K562 (cell line): ENCODE measurements at regions not wholly inside any gene's neighbourhood (a gene's known extent, or its start where the extent isn't known, plus 50 kb on each side); places are given as distances from the start of the nearest gene placed in this dataset.
A peak's percentile ranks its signal among the peaks of the same experiment; 100 is the strongest.

Experiments
- ATF1 ChIP-seq, 2 experiments: fragments of 450-650 bp in 1 of 2; IDR thresholded peaks; 2 replicates each; pipeline ENCODE4 v1.6.1; 2016; ENCODE audit warnings: missing compliant biosample characterization in 1 of 2, missing genetic modification characterization in 1 of 2
- CBFB ChIP-seq: sonication (generic); formaldehyde crosslinking; IDR thresholded peaks from 2 replicates; pipeline ENCODE4 v1.4.0; 2020; ENCODE audit warnings: mild to moderate bottlenecking, missing genetic modification reagents
- DPF2 ChIP-seq: fragments of 450-650 bp; IDR thresholded peaks from 2 replicates; pipeline ENCODE4 v1.6.1; 2016
- FOXK2 ChIP-seq, 2 experiments: fragments of 450-650 bp; IDR thresholded peaks in 1 of 2; conservative IDR thresholded peaks in 1 of 2; 2 replicates each; pipeline ENCODE4 v1.6.1; 2016; ENCODE audit warnings: low read depth in 2 of 2, mild to moderate bottlenecking in 1 of 2
- KLF13 ChIP-seq: fragments of 450-650 bp; IDR thresholded peaks from 2 replicates; pipeline ENCODE4 v1.6.1; 2016; ENCODE audit warnings: missing genetic modification characterization, low read depth, mild to moderate bottlenecking, missing compliant biosample characterization, moderate library complexity, borderline replicate concordance
- NFE2 ChIP-seq: IDR thresholded peaks from 2 replicates; pipeline ENCODE4 v1.6.1; 2014; ENCODE audit warnings: antibody characterized with exemption, low read depth
- NFIC ChIP-seq: fragments of 450-650 bp; IDR thresholded peaks from 2 replicates; pipeline ENCODE4 v1.6.1; 2017; ENCODE audit warnings: mild to moderate bottlenecking, inconsistent platforms
- NFYB ChIP-seq: IDR thresholded peaks from 2 replicates; pipeline ENCODE4 v1.6.1; 2011; ENCODE audit warnings: mild to moderate bottlenecking, moderate library complexity; ENCODE audit not compliant: insufficient read length; ENCODE audit errors: extremely low read depth
- SMAD1 ChIP-seq: fragments of 150-350 bp; IDR thresholded peaks from 2 replicates; pipeline ENCODE4 v1.6.1; 2014; ENCODE audit warnings: low read length, low read depth; ENCODE audit not compliant: partially characterized antibody
- U2AF1 ChIP-seq: fragments of 200-400 bp; formaldehyde crosslinking; optimal IDR thresholded peaks from 2 replicates; pipeline ENCODE3; 2017; ENCODE audit warnings: mild to moderate bottlenecking, low read depth, low read length, moderate library complexity
- XRCC4 ChIP-seq: IDR thresholded peaks from one replicate; pipeline ENCODE4 v1.6.1; 2011; ENCODE audit not compliant: insufficient read depth, insufficient read length; ENCODE audit errors: extremely low read depth
- ZNF707 ChIP-seq: fragments of 250-450 bp; sonication (Bioruptor Pico); conservative IDR thresholded peaks from 2 replicates; pipeline ENCODE4 v1.8.0; 2022; ENCODE audit warnings: inconsistent platforms, mild to moderate bottlenecking, moderate library complexity
- ZNF79 ChIP-seq: fragments of 250-450 bp; sonication (Bioruptor Pico); IDR thresholded peaks from 2 replicates; pipeline ENCODE4 v1.4.0; 2020; ENCODE audit warnings: low read depth, mild to moderate bottlenecking, moderate library complexity
- TF ChIP-seq, protein P1 (sequence below): sonication (generic); formaldehyde crosslinking; IDR thresholded peaks from 2 replicates; pipeline ENCODE4 v1.8.1; 2022; ENCODE audit warnings: missing genetic modification reagents
- TF ChIP-seq, protein P2 (sequence below): fragments of 450-650 bp; IDR thresholded peaks from 2 replicates; pipeline ENCODE4 v1.6.1; 2016
- TF ChIP-seq, protein P3 (sequence below), 2 experiments: fragments of 150-350 bp in 1 of 2; IDR thresholded peaks; 2 replicates each; pipeline ENCODE4 v1.6.1; 2012 to 2016; ENCODE audit warnings: low read depth in 2 of 2, low read length in 2 of 2, mild to moderate bottlenecking in 1 of 2, moderate library complexity in 1 of 2
- TF ChIP-seq, protein P4 (sequence below): fragments of 450-650 bp; IDR thresholded peaks from 2 replicates; pipeline ENCODE4 v1.6.1; 2017; ENCODE audit warnings: antibody characterized with exemption, mild to moderate bottlenecking

DNA sequence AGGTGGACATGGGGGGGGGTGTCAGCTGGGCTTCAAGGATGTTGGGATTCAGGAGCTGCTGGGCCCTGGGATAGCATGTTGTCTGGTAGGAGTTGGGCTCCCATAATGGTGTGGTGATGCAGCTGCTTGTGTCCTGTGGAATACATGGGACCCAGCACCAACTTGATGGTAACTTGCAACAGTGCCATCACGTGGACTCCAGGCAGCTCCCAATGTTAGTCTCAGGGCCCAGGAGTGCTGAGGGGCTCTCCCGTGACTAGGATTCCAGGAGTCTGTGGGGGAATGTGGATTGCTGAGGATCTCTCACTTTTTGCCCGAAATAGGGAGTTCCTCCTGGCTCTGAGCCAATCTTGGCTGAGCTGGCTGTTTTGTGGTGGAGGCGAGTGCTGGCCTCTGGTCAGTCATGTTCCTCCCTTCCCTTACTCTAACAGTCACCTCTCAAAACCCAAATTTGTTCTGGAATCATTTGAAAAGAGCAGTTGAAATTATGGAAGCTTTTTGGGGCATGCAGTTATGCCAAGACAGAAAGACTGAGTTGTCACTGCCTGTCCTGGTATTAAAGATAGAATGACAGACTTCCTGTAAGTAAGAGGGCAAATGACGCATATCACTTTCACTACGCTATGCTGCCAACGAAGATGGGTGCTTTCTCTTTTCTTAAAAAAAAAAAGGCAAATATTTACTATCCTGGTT, 607.1 kb downstream of the ADCYAP1 start (continued):
- no peak for TF ChIP-seq ZNF79 (CRISPR knock-in tag)
- 0 out of 2 replicates have a peak, but pooled peaks have one; percentile 17 for TF ChIP-seq DPF2
- TF ChIP-seq XRCC4 = no peak
- TF ChIP-seq ATF1 (CRISPR knock-in tag; IDR thresholded peaks at IDR 0.05) = no peak
- no peak for TF ChIP-seq ATF1 (tag; IDR thresholded peaks at IDR 0.05)
- TF ChIP-seq NFIC = peak; percentile 99
- TF ChIP-seq, protein P1, sequence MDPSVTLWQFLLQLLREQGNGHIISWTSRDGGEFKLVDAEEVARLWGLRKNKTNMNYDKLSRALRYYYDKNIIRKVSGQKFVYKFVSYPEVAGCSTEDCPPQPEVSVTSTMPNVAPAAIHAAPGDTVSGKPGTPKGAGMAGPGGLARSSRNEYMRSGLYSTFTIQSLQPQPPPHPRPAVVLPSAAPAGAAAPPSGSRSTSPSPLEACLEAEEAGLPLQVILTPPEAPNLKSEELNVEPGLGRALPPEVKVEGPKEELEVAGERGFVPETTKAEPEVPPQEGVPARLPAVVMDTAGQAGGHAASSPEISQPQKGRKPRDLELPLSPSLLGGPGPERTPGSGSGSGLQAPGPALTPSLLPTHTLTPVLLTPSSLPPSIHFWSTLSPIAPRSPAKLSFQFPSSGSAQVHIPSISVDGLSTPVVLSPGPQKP (CRISPR knock-in tag) = no peak
- no peak for TF ChIP-seq KLF13 (tag)
- TF ChIP-seq, protein P2, sequence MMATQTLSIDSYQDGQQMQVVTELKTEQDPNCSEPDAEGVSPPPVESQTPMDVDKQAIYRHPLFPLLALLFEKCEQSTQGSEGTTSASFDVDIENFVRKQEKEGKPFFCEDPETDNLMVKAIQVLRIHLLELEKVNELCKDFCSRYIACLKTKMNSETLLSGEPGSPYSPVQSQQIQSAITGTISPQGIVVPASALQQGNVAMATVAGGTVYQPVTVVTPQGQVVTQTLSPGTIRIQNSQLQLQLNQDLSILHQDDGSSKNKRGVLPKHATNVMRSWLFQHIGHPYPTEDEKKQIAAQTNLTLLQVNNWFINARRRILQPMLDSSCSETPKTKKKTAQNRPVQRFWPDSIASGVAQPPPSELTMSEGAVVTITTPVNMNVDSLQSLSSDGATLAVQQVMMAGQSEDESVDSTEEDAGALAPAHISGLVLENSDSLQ = no peak
- peak; percentile 78 for TF ChIP-seq NFE2
- TF ChIP-seq NFYB = no peak
- TF ChIP-seq U2AF1 = no peak
- TF ChIP-seq, protein P3, sequence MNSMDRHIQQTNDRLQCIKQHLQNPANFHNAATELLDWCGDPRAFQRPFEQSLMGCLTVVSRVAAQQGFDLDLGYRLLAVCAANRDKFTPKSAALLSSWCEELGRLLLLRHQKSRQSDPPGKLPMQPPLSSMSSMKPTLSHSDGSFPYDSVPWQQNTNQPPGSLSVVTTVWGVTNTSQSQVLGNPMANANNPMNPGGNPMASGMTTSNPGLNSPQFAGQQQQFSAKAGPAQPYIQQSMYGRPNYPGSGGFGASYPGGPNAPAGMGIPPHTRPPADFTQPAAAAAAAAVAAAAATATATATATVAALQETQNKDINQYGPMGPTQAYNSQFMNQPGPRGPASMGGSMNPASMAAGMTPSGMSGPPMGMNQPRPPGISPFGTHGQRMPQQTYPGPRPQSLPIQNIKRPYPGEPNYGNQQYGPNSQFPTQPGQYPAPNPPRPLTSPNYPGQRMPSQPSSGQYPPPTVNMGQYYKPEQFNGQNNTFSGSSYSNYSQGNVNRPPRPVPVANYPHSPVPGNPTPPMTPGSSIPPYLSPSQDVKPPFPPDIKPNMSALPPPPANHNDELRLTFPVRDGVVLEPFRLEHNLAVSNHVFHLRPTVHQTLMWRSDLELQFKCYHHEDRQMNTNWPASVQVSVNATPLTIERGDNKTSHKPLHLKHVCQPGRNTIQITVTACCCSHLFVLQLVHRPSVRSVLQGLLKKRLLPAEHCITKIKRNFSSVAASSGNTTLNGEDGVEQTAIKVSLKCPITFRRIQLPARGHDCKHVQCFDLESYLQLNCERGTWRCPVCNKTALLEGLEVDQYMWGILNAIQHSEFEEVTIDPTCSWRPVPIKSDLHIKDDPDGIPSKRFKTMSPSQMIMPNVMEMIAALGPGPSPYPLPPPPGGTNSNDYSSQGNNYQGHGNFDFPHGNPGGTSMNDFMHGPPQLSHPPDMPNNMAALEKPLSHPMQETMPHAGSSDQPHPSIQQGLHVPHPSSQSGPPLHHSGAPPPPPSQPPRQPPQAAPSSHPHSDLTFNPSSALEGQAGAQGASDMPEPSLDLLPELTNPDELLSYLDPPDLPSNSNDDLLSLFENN (IDR thresholded peaks at IDR 0.05; ENCODE audit: low read depth in 2 of 2, low read length in 2 of 2) = no peak
- TF ChIP-seq, protein P4, sequence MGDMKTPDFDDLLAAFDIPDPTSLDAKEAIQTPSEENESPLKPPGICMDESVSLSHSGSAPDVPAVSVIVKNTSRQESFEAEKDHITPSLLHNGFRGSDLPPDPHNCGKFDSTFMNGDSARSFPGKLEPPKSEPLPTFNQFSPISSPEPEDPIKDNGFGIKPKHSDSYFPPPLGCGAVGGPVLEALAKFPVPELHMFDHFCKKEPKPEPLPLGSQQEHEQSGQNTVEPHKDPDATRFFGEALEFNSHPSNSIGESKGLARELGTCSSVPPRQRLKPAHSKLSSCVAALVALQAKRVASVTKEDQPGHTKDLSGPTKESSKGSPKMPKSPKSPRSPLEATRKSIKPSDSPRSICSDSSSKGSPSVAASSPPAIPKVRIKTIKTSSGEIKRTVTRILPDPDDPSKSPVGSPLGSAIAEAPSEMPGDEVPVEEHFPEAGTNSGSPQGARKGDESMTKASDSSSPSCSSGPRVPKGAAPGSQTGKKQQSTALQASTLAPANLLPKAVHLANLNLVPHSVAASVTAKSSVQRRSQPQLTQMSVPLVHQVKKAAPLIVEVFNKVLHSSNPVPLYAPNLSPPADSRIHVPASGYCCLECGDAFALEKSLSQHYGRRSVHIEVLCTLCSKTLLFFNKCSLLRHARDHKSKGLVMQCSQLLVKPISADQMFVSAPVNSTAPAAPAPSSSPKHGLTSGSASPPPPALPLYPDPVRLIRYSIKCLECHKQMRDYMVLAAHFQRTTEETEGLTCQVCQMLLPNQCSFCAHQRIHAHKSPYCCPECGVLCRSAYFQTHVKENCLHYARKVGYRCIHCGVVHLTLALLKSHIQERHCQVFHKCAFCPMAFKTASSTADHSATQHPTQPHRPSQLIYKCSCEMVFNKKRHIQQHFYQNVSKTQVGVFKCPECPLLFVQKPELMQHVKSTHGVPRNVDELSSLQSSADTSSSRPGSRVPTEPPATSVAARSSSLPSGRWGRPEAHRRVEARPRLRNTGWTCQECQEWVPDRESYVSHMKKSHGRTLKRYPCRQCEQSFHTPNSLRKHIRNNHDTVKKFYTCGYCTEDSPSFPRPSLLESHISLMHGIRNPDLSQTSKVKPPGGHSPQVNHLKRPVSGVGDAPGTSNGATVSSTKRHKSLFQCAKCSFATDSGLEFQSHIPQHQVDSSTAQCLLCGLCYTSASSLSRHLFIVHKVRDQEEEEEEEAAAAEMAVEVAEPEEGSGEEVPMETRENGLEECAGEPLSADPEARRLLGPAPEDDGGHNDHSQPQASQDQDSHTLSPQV = 0 out of 2 replicates have a peak, but pooled peaks have one; percentile 25
- no peak for TF ChIP-seq CBFB (CRISPR knock-in tag)
- TF ChIP-seq FOXK2 (conservative IDR thresholded peaks at IDR 0.05 in 1 of 2, IDR thresholded peaks at IDR 0.05 in 1 of 2; ENCODE audit: low read depth in 2 of 2) = no peak
- TF ChIP-seq ZNF707 = no peak
- TF ChIP-seq SMAD1 = peak; percentile 77
